ENCODE measurements at regions not wholly inside any gene's neighbourhood (a gene's known extent, or its start where the extent isn't known, plus 50 kb on each side); places are given as distances from the start of the nearest gene placed in this dataset.

DNA sequence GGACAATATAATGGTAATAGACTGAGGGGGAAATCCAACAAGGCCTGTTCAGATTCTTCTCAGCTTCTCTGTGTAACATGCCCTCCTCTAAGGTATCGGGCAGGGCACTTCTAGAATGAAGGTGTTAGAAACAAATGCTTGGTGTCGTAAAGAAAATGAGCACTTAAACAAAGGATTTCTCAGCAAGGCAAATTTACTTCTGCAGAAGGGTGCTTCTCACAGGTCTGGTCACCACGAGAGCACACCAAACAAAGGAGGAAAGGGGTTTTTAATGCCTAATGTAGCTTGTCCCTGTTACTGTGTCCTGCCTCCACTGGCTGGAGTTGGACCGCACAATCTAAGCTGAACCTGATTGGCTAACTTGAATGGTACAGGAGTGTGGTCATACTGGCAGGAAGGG, 642.6 kb upstream of the CDH8 start:
- no peak for DNase-seq (ENCODE audit: low read depth)

DNA sequence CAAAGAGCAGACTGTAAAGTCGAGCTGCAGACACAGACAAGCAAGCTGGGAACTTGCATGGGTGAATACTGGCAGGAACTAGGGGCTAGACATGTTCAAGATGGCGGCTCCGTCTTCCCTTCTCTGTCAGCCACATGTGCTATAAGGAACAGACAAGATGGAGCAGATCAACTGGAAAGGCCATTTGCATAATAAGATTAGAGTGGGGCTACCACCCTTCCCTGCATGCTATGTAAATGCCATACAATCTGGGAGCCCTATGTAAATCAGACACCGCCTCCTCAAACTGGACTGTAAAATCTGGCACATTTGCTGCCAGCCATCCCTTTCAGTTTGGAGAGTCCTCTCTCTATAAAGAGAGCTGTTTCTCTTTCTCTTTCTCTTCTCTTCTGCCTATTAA, 640.1 kb upstream of the CDH8 start:
- DNase-seq (ENCODE audit: low read depth) = no peak

DNA sequence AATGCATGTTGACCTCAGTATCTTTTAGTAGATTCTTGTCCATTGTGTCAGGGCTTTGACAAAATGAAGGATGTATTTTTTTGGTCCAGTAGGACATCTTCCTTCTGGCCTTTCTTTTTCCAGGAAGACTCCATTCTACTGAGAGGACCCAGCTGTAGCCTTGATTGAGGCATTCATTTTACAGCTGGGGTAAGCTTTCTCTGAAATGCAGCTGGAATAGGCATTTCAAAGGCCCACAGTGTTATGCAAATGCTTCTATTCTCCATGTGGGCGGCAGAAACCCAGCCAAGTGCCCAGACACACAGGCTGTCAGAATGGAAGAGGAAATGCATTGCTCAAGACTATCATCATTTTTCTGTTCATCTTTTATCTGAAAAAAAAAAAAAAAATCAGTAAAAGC, 629.0 kb upstream of the CDH8 start:
- DNase-seq (ENCODE audit: low read depth) = no peak

DNA sequence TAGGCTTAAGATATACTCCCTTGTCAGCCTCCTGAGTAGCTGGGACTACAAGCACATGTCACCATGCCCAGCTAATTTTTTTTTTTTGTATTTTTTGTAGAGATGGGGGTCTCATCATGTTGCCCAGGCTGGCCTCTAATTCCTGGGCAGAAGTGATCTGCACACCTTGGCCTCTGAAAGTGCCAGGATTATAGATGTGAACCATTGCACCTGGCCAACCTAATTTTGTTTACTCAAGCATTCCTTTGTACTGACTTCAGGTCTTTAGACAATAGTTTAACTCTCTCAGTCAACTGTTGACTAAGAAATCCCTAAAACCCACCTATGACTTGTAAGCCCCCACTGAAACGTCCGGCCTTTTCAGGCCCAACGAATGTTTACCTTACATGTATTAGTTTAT, 628.3 kb upstream of the CDH8 start:
- DNase-seq (ENCODE audit: low read depth) = no peak

DNA sequence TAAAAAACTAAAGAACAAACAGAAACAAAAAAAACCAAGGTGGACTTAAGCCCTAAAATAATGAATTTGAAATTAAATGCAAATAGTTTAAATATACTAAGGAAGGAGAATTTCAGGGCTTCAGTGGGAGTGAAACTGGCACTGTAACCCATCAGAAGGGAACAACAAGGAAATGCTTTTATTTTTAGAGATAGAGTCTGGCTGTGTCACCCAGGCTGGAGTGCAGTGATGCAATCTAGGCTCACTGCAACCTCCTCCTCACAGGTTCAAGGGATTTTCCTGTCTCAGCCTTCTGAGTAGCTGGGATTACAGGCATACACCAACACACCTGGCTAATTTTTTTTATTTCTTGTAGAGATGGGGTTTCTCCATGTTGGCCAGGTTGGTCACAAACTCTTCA, 625.2 kb upstream of the CDH8 start:
- no peak for DNase-seq (ENCODE audit: low read depth)

DNA sequence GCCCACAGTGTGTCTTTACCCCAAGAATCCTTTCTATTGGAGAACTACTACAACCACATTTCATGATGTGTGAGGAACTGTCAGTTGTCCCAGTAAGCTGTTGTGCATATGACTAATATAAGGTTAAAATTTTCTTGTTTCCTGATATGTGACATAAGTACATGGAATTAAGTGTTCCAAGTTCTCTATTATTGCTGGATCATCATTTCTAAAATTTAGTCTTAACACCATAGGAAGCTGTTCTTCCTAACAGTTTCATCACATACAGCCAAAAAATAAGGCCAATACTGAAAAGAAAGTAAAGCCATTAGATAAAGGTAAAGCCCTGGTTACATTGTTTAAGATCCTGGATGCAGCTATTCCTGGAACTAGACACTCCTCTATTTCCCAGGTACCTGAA, 620.9 kb upstream of the CDH8 start:
- DNase-seq (ENCODE audit: low read depth) = no peak

DNA sequence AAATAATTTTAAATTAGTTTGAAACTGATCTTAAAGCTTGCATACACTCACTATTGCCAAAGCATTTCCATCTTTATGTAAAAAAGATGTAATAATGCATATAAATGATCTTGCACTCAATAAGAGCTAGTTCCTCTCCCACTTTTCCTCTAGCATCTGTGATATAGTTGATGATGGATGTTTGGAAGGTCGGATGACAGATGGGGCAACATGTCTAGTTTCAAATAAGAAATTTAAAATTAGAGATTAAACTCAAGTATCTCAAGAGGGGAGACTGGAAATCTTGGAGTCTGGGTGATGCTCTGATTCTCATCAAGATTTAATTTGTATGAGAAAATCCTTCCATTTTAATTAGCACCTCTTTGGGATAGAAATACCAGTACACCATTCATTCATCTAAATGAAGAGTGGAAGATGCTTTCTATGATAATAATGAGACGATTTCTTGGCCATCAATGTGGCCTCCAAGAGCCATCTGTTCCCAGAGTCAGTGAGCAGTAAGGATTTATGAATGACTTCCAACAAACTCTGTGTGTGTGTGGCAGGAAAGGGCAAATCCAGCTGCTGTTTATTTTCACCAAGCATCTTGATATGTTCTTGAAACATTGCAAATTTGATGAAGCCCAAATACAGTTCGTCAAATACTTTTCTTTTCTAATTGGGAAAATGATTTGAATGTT, 616.3 kb upstream of the CDH8 start:
- no peak for DNase-seq (ENCODE audit: low read depth)

DNA sequence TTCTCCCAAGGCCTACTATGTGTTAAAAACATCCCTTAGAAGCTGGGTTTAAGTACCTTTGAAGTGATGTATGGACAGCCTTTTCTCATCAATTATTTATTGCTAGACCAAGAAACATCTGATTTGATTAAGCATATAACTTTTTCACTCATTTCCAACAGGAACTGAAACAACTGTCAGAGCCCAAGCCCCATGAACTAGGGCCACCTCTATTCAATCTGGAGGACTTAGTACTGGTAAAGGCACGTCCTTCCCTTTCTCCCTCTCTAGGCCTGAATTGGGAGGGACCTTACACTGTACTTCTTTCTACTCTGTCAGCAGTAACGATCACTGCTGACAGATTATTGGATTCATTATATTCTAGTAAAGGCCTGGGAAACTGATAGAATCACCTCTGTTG, 612.0 kb upstream of the CDH8 start:
- no peak for DNase-seq (ENCODE audit: low read depth)

DNA sequence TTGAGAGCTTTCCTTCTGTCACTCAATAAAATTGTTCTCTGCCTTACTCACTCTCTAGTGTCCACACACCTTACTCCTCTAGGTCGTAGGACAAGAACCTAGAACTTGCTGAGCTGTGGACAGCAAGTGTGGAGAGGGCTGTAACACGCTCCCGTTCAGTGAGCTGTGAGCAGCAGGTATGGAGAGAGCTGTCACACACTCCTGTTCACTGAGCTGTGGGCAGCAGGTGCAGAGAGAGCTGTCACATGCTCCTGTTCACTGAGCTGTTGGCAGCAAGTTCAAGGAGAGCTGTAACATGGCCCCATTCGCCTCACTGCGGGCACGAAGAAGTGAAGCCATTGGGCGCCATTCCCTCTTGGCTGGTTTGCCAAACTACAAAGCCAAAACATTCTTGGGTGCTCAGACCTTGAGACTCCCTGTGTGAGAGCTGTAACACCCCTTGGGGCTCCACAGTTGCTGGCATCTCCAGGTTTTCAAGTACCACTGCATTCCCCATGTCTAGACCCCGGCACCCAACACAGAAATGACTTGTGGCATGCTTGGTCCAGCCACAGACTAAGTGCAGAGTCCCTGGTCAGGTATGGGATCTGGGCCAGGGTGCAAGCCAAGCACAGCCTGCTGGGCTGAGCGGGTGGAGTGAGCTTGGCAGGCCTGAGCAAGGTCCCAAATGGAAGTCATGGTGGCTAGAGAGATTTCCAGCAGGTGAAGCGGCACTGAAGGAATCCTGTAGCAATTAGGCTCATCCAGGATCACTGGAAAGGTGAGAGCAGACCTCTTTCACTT, 608.0 kb upstream of the CDH8 start:
- no peak for DNase-seq (ENCODE audit: low read depth)

DNA sequence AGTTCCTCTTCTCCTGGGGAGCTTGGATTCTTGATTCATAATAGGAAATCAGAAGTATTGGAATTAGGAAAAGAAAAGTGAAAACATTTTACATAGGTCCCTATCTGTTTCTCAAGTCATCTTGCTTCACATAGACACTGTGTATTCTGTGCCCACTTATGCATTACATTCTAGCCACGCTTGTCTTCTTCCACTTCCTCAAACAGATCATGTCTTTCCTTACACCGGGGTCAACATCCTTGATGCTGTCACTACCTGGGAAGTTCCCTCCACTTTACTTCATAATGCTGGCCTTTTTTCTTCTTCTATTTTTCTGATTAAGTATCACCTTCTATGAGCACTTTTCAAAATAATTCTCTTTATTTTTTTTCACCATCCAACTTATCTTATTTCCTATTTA, 606.4 kb upstream of the CDH8 start:
- no peak for DNase-seq (ENCODE audit: low read depth)

DNA sequence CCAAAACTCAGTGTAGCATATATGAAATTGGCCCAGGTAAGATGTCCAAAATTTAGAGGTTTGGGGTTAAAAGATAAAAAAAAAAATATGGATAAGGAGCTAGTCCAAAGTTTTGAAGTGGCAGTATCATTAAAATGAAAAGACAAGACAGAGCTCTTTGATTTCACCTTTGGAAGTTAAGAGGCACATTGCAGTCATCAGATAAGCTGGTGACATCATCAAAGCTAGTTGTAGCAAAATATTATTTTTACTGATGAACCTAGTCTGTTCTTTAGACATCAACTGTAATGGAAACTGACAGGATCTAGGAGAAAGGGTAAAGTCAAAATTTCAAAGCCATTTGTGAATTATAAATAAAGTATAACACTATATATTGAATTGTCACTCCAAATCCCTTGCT, 603.7 kb upstream of the CDH8 start:
- no peak for DNase-seq (ENCODE audit: low read depth)

DNA sequence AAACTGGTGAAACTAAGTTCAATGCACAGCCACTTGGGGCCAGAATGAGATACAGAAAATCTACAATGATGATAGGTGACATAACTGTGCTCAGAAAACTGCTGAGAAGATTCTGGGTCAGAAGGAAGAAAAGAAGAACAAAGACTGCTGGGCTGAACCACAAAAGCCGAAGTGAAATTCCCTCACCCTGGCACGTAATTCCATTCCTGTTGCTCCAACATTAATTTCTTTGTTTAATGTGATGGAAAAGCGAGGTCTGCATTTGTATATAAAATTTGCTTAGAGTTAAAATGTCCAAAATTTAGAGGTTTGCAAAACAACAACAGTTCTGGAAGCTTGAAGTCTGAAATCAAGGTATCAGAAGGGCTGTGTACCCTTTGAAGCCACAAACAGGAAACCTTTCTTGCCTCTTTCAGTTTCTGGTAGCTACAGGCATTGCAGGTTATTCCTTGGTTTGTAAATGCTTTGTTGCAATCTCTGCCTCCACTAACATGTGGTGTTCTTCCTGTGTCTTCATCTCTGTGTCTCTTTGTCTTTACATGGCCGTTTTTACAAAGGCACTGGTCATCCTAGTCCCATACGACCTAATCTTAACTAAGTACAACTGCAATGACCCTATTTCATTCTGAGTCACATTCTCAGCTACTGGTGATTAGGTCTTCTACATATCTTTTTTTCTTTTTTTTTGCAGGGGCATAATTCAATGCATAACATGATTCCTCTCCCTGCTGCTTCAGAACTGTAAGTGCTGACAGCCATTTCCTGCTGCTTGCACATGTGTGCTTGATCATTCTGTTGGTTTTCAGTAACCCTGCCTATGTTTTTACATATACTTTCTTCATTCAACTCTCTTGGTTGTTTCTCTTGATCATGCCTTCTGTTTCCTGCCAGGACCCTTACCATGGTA, 603.0 kb upstream of the CDH8 start:
- DNase-seq (ENCODE audit: low read depth) = no peak

DNA sequence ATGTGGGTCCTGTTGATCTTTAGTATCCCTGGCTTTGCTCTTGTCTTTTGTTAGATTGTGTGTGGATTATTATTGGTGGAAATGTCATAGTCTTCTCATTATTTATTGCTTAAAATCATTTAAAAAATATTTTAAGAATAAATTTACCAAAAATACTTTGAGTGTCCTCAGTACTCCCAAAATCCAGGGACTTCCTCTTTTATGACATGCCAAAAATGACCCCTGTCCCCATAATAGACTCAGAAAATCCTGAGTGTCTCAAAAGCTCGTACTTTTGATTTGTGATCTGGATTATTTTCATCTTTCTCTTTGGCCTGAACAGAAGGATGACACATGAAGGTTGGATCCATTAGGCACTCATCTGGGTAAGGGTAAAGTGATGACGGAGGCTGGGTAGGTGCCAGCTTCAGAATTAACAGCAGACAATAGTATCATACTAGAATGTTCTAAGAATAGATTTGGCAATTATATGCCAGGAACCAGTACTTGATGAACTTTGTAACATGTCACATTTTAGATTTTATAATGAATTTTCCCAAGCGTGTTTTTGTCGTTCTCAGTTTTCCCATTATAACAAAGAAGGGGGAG, 602.2 kb upstream of the CDH8 start:
- DNase-seq (ENCODE audit: low read depth) = no peak

DNA sequence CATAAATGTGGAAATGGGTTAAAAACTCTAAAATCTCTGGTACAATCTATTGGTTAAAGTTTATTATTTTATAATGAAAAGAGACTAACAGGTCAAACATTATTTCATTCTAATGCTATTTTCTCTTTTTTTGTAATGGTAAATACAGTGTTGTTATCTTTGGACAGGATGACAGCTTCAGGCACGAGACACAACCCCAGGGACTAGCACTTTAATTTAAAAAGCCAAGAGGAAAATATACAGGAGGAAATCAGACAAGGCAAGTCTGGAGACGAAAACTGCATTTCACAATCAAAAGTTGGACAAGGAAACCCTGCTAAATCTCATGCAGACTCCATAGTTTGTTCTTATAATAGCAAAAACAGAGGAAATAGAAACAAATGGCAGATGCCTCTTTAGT, 589.1 kb upstream of the CDH8 start:
- DNase-seq (ENCODE audit: low read depth) = no peak

DNA sequence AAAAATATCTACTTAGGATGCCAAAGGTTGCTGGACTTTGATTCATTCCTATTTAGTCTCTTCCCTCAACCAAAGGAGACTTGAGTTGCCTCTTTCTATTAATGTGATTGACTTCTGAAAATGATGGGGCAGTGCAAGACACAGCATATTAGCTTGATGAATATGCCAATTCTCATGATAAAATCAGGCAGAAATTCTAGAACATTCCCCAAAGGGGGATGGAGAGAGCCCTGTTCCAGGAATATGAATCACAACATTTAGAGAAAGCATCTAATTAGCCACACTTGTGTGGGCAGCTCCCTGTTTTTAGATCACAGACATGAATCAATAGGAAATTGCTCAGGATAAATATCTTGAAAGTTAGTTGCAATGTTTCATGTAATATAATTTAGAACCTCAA, 584.0 kb upstream of the CDH8 start:
- DNase-seq (ENCODE audit: low read depth) = no peak

DNA sequence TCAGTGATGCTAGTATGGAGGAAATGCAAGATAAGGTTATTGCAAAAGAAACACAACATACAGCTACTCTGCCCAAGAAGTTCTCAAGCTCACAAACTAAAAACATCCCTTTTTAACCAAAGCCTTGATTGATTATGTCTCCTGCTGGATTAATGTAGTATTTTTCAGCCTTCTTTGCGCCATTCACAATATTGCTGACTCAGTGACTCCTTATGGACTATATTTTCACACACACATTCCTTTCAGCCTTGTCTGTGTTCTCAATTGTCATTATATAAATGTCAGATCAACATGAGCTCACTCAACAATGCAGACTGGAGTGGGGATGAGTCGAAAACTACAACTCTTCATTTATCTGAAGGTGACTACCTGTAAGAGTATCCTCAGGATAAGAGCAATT, 579.3 kb upstream of the CDH8 start:
- DNase-seq (ENCODE audit: low read depth) = no peak

DNA sequence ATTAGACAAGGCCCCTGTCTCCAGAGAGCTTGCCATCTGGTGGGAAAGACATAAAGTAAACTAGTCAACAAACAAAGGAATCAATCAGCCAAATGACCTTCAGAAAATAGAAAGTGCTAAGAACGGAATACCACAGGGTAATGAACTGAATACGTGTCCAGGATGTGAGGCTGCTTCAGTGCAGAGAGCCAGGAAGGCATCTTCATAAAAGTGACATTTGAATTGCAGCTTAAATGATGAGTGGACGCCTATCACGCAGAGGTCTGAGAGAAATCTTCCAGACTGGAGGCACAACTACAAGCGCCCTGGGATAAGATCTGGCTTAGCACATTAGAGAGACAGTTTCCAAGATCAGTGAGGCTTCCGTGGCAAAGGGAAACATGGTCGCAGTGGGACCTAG, 574.1 kb upstream of the CDH8 start:
- no peak for DNase-seq (ENCODE audit: low read depth)

DNA sequence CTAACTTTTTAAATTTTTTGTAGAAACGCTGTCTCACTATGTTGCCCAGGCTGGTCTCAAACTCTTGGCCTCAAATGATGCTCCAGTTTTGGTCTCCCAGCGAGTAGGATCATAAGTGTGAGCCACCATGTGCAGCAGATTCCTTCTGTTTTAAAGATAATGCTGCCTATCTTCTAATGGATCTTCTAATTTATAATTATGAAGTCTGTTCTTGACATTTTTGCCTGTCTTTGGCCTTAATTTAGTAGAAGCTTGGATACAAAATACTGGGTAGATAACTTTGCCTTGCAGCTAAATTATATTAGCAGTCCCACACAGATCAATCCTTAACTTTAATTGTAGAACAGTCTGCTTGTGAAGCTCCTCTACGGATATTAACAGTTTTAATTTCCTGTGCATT, 566.6 kb upstream of the CDH8 start:
- DNase-seq (ENCODE audit: low read depth) = no peak

DNA sequence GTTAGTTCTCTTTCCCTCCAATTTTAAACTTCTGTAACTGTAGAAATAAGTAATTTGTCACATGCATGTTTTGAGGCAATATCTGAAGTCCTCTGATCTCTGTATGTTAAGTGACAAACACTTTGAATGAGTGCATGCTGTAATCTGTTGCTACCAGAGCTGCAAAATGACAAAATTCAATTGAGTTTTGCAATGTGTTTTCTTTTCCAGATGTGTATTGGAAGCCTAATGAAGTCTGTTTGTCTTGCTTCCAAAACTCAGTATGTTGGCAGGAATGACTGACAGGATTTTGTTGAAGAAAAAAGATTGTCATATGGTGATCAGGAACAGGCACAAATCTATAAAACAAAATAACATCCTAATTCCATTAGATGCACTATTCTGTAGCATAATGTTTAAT, 561.6 kb upstream of the CDH8 start:
- no peak for DNase-seq (ENCODE audit: low read depth)

DNA sequence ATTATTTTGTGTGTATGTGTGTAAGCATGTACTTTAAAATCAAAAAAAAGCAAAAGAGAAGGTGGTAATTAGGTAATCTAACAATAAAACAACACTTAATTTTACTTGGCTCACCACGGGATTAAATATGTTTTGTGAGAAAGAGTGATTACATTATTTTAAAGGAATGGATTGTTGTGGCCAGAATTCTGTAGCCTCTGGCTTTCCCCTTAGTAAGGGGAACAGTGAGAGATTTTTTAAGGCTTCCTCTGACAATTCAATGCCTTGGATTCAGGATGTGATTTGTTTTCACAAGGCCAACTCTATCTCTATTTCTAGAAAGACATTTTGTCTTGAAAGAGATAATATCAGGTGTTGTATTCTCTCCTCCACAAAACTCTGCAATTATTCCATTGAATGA, 560.3 kb upstream of the CDH8 start:
- no peak for DNase-seq (ENCODE audit: low read depth)

DNA sequence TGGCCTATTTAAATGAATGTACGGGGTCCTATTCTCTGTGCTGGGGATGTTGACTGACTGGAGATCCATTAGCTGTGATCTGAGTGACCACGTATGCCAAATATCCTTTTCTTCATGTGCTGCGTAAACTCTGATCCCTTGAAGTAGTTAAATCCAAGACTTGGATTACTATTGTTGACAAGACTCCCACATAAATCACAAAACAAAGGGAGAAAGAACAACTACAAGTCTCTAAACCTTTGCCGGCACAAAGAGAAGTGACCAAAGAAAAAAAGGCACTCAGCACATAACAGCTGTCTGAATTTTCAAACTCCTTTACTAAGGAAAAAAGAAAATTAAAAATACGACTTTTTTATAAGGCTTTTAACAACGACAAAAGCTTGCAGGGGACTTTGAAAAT, 559.9 kb upstream of the CDH8 start:
- no peak for DNase-seq (ENCODE audit: low read depth)

DNA sequence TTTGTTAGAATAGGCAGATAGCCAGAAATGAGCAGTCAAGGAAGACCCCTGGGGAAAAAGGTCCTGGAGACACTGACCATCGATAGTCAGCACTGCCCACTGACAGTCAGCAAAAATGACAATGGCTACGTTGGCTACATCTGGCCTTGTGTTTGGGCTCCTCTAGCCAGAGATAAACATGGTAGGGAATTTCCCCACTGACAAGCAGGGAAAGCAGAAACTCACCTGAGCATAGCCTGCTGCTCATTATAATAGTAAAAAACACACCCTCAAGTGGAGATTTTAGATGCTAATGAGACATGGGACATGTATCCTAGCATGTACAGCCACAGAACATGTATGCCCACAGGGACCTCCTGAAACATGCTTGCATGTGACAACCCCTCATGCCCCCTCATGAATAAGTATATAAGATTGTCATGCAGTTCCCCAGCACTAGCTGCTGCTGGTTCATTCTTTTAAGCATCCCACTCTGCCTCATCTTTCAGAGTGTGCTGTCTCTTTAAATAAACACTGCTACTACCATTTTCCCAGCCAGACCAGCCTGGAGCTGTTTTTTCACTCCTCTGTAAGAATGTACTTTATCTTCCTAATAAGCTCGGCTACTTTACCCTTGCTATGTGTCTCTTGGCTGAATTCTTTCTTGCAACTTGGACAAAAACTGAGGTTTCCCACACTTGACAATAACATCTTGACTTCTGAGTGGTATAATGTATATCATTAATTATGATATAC, 550.1 kb upstream of the CDH8 start:
- no peak for DNase-seq (ENCODE audit: low read depth)

Measured in RPMI7951 (cell line).